ENCODE measurements at regions not wholly inside any gene's neighbourhood (a gene's known extent, or its start where the extent isn't known, plus 50 kb on each side); places are given as distances from the start of the nearest gene placed in this dataset.

DNA sequence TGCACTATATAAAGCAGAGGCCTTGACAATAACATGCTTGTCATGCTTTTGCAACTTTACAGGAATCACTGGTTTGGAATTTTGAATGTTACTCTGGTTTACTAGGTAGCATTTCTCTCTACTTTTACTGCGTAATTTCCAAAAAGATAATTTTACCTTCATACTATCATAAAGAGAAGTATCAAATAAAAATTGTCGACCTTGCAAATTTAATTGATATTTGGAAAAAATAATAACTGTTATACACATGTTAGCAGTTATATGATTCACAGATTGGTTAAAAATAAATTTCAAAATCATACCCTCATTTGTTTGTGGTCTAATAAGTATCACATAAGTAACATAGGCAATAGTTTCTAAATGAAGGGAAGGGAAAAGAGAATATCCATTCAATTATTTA is 228.5 kb upstream of the CACNA2D1 start (continued):
- no peak for TF ChIP-seq ZNF232 (CRISPR knock-in tag; IDR thresholded peaks at IDR 0.05)
- no peak for TF ChIP-seq SP1 (CRISPR knock-in tag; conservative IDR thresholded peaks at IDR 0.05)
- TF ChIP-seq, protein P1, sequence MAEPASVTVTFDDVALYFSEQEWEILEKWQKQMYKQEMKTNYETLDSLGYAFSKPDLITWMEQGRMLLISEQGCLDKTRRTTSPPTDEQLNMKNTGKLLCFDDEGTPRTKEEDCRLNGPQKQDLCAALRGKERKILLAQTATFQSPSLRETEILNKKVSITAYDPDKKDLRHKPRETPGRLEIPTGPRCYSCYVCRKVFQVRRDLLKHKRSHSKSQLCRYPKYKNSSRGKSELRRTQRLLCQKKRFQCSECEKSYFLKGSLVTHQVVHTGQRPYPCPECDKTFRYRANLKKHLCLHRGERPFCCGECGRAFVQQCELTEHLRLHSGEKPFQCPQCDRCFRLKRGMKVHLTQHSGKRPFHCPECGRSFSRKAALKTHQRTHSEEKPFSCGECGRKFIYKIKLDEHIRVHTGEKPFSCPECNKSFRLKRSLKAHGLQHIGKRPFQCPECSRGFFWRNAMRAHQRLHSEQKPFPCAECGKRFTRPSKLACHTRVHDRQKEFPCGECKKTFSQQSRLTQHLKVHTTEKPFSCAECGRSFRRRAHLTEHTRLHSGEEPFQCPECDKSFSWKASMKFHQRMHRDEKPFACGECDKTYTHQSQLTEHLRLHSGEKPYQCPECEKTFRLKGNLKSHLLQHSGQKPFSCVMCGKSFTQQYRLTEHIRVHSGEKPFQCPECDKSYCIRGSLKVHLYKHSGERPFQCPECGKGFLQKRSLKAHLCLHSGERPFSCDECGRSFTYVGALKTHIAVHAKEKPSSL (CRISPR knock-in tag; conservative IDR thresholded peaks at IDR 0.05) = no peak
- TF ChIP-seq, protein P2, sequence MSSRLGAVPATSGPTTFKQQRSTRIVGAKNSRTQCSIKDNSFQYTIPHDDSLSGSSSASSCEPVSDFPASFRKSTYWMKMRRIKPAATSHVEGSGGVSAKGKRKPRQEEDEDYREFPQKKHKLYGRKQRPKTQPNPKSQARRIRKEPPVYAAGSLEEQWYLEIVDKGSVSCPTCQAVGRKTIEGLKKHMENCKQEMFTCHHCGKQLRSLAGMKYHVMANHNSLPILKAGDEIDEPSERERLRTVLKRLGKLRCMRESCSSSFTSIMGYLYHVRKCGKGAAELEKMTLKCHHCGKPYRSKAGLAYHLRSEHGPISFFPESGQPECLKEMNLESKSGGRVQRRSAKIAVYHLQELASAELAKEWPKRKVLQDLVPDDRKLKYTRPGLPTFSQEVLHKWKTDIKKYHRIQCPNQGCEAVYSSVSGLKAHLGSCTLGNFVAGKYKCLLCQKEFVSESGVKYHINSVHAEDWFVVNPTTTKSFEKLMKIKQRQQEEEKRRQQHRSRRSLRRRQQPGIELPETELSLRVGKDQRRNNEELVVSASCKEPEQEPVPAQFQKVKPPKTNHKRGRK (CRISPR knock-in tag; IDR thresholded peaks at IDR 0.05; ENCODE audit: borderline replicate concordance) = no peak
- TF ChIP-seq GTF2I (CRISPR knock-in tag; conservative IDR thresholded peaks at IDR 0.05) = no peak
- TF ChIP-seq ZNF416 (CRISPR knock-in tag; IDR thresholded peaks at IDR 0.05) = no peak
- TF ChIP-seq, protein P3, sequence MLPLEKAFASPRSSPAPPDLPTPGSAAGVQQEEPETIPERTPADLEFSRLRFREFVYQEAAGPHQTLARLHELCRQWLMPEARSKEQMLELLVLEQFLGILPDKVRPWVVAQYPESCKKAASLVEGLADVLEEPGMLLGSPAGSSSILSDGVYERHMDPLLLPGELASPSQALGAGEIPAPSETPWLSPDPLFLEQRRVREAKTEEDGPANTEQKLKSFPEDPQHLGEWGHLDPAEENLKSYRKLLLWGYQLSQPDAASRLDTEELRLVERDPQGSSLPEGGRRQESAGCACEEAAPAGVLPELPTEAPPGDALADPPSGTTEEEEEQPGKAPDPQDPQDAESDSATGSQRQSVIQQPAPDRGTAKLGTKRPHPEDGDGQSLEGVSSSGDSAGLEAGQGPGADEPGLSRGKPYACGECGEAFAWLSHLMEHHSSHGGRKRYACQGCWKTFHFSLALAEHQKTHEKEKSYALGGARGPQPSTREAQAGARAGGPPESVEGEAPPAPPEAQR (CRISPR knock-in tag; IDR thresholded peaks at IDR 0.05) = no peak
- no peak for TF ChIP-seq NR3C1 (CRISPR knock-in tag; conservative IDR thresholded peaks at IDR 0.05; ENCODE audit: low read depth)

DNA sequence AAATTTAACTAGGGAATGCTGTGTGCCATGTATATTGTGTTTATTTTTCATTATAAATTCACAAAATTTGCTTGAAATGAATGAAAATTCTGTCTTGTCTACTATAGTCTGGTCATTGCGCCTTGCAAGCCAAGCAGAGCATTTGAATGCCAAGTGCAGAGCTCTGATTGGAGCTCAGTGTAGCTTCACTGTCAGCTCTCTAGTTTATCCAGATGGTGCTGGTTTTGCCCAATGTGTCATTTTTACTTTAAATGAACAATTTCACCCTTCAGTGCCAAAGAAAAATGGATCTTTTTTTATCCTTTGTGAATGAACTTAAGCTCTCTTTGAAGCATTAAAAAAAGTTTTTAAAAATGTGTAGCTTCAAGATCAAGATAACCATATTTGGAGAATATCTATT is 225.6 kb upstream of the CACNA2D1 start:
- no peak overlapping the region for H3K4me3 Mint-ChIP-seq
- H3K9me3 Mint-ChIP-seq = no peaks in the 10 kb centered on the region
- POLR2A ChIA-PET = no interaction called here
- H3K27ac Mint-ChIP-seq = no peak overlapping the region
- DNase-seq (ENCODE audit: low spot score) (no peak), ATAC-seq (no peak)
- no peaks in the 10 kb centered on the region for H3K36me3 Mint-ChIP-seq
- CTCF ChIA-PET = no interaction called here
- H3K4me1 Mint-ChIP-seq = no peaks in the 10 kb centered on the region
- no peaks in the 10 kb centered on the region for H3K27me3 Mint-ChIP-seq (ENCODE audit: low read depth)
- TF ChIP-seq, protein P1 (CRISPR knock-in tag; conservative IDR thresholded peaks at IDR 0.05) = no peak
- TF ChIP-seq RORB (CRISPR knock-in tag; IDR thresholded peaks at IDR 0.05) (no peak), NR1H2 (CRISPR knock-in tag; IDR thresholded peaks at IDR 0.05) (no peak), FOXP1 (CRISPR knock-in tag; IDR thresholded peaks at IDR 0.05; ENCODE audit: borderline replicate concordance) (no peak), TEAD4 (CRISPR knock-in tag; IDR thresholded peaks at IDR 0.05) (no peak)
- TF ChIP-seq, protein P4, sequence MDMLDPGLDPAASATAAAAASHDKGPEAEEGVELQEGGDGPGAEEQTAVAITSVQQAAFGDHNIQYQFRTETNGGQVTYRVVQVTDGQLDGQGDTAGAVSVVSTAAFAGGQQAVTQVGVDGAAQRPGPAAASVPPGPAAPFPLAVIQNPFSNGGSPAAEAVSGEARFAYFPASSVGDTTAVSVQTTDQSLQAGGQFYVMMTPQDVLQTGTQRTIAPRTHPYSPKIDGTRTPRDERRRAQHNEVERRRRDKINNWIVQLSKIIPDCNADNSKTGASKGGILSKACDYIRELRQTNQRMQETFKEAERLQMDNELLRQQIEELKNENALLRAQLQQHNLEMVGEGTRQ (CRISPR knock-in tag; IDR thresholded peaks at IDR 0.05) = no peak
- TF ChIP-seq, protein P5, sequence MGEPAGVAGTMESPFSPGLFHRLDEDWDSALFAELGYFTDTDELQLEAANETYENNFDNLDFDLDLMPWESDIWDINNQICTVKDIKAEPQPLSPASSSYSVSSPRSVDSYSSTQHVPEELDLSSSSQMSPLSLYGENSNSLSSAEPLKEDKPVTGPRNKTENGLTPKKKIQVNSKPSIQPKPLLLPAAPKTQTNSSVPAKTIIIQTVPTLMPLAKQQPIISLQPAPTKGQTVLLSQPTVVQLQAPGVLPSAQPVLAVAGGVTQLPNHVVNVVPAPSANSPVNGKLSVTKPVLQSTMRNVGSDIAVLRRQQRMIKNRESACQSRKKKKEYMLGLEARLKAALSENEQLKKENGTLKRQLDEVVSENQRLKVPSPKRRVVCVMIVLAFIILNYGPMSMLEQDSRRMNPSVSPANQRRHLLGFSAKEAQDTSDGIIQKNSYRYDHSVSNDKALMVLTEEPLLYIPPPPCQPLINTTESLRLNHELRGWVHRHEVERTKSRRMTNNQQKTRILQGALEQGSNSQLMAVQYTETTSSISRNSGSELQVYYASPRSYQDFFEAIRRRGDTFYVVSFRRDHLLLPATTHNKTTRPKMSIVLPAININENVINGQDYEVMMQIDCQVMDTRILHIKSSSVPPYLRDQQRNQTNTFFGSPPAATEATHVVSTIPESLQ (CRISPR knock-in tag; IDR thresholded peaks at IDR 0.05) = no peak
- TF ChIP-seq, protein P6, sequence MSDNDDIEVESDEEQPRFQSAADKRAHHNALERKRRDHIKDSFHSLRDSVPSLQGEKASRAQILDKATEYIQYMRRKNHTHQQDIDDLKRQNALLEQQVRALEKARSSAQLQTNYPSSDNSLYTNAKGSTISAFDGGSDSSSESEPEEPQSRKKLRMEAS (CRISPR knock-in tag; IDR thresholded peaks at IDR 0.05) = no peak
- TF ChIP-seq, protein P7, sequence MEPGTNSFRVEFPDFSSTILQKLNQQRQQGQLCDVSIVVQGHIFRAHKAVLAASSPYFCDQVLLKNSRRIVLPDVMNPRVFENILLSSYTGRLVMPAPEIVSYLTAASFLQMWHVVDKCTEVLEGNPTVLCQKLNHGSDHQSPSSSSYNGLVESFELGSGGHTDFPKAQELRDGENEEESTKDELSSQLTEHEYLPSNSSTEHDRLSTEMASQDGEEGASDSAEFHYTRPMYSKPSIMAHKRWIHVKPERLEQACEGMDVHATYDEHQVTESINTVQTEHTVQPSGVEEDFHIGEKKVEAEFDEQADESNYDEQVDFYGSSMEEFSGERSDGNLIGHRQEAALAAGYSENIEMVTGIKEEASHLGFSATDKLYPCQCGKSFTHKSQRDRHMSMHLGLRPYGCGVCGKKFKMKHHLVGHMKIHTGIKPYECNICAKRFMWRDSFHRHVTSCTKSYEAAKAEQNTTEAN (CRISPR knock-in tag; IDR thresholded peaks at IDR 0.05) = no peak
- TF ChIP-seq, protein P8, sequence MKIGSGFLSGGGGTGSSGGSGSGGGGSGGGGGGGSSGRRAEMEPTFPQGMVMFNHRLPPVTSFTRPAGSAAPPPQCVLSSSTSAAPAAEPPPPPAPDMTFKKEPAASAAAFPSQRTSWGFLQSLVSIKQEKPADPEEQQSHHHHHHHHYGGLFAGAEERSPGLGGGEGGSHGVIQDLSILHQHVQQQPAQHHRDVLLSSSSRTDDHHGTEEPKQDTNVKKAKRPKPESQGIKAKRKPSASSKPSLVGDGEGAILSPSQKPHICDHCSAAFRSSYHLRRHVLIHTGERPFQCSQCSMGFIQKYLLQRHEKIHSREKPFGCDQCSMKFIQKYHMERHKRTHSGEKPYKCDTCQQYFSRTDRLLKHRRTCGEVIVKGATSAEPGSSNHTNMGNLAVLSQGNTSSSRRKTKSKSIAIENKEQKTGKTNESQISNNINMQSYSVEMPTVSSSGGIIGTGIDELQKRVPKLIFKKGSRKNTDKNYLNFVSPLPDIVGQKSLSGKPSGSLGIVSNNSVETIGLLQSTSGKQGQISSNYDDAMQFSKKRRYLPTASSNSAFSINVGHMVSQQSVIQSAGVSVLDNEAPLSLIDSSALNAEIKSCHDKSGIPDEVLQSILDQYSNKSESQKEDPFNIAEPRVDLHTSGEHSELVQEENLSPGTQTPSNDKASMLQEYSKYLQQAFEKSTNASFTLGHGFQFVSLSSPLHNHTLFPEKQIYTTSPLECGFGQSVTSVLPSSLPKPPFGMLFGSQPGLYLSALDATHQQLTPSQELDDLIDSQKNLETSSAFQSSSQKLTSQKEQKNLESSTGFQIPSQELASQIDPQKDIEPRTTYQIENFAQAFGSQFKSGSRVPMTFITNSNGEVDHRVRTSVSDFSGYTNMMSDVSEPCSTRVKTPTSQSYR (CRISPR knock-in tag; IDR thresholded peaks at IDR 0.05) = no peak
- TF ChIP-seq, protein P9, sequence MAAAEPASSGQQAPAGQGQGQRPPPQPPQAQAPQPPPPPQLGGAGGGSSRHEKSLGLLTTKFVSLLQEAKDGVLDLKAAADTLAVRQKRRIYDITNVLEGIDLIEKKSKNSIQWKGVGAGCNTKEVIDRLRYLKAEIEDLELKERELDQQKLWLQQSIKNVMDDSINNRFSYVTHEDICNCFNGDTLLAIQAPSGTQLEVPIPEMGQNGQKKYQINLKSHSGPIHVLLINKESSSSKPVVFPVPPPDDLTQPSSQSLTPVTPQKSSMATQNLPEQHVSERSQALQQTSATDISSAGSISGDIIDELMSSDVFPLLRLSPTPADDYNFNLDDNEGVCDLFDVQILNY (CRISPR knock-in tag; IDR thresholded peaks at IDR 0.05) = no peak
- TF ChIP-seq, protein P10, sequence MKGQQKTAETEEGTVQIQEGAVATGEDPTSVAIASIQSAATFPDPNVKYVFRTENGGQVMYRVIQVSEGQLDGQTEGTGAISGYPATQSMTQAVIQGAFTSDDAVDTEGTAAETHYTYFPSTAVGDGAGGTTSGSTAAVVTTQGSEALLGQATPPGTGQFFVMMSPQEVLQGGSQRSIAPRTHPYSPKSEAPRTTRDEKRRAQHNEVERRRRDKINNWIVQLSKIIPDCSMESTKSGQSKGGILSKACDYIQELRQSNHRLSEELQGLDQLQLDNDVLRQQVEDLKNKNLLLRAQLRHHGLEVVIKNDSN (CRISPR knock-in tag; IDR thresholded peaks at IDR 0.05) = no peak
